H1 (cell line): ENCODE measurements at regions not wholly inside any gene's neighbourhood (a gene's known extent, or its start where the extent isn't known, plus 50 kb on each side); places are given as distances from the start of the nearest gene placed in this dataset.

Experiments
- CTCF ChIA-PET: fragments of 300-600 bp; sonication (Branson Sonifier 250); formaldehyde crosslinking; loops from one replicate; lab custom pipeline; 2021; ENCODE audit not compliant: partially characterized antibody; lab: Charles Lee
- POLR2A ChIA-PET: fragments of 300-600 bp; sonication (Branson Sonifier 250); formaldehyde crosslinking; loops from one replicate; lab custom pipeline; 2021; ENCODE audit warnings: inconsistent platforms; ENCODE audit not compliant: partially characterized antibody; lab: Charles Lee
- DNase-seq, 2 experiments: peaks; one replicate each; pipeline versions ENCODE4 v3.0.0 to v3.0.0-alpha.2; 2010 to 2022; ENCODE audit warnings: low spot score in 2 of 2, low read depth in 1 of 2, mixed read lengths in 1 of 2
- FAIRE-seq: peaks from 2 replicates; lab custom pipeline; 2011; peaks lifted over from hg19 to GRCh38; lab: Jason Lieb, UNC
- H2AFZ ChIP-seq: 2 replicates; pipeline ENCODE4 v1.8.1; 2012; ENCODE audit warnings: low read length, inconsistent platforms
- H2AK5ac ChIP-seq: 2 replicates; pipeline ENCODE4 v1.6.1; 2013; ENCODE audit warnings: low read depth, low read length
- H2BK120ac ChIP-seq: replicated peaks from 2 replicates; pipeline ENCODE3; 2013; ENCODE audit warnings: low read depth, low read length, inconsistent platforms
- H2BK12ac ChIP-seq: 2 replicates; pipeline ENCODE4 v1.6.1; 2013; ENCODE audit warnings: low read depth, low read length
- H2BK15ac ChIP-seq: 2 replicates; pipeline ENCODE4 v1.6.1; 2013; ENCODE audit warnings: low read length
- H2BK20ac ChIP-seq: 2 replicates; pipeline ENCODE4 v1.6.1; 2013; ENCODE audit warnings: low read length
- H2BK5ac ChIP-seq: 2 replicates; pipeline ENCODE4 v1.6.1; 2013; ENCODE audit warnings: low read depth, low read length
- H3K14ac ChIP-seq: 2 replicates; pipeline ENCODE4 v1.6.1; 2013; ENCODE audit warnings: inconsistent platforms; ENCODE audit not compliant: insufficient read length
- H3K18ac ChIP-seq: 2 replicates; pipeline ENCODE4 v1.6.1; 2013; ENCODE audit warnings: low read length; ENCODE audit errors: extremely low read depth
- H3K23ac ChIP-seq: 2 replicates; pipeline ENCODE4 v1.6.1; 2013; ENCODE audit warnings: inconsistent platforms; ENCODE audit not compliant: insufficient read length
- H3K23me2 ChIP-seq: 2 replicates; pipeline ENCODE4 v1.6.1; 2013; ENCODE audit warnings: low read depth, low read length
- H3K27ac ChIP-seq: 2 replicates; pipeline ENCODE4 v1.6.1; 2011; ENCODE audit warnings: low read depth, low read length, inconsistent platforms
- H3K27me3 ChIP-seq, 4 experiments: replicated peaks in 1 of 4; 1 replicate in 1 of 4; 2 replicates in 3 of 4; pipeline versions ENCODE4 v1.6.1 to v1.8.1; 2011 to 2013; ENCODE audit warnings: low read length in 3 of 4, mild to moderate bottlenecking in 3 of 4, inconsistent platforms in 2 of 4, mixed read lengths in 2 of 4, moderate library complexity in 1 of 4; ENCODE audit not compliant: control insufficient read depth in 3 of 4, insufficient read depth in 3 of 4; ENCODE audit errors: extremely low read depth in 1 of 4
- H3K36me3 ChIP-seq, 4 experiments: 2 replicates each; pipeline versions ENCODE4 v1.6.1 to v1.8.1; 2011 to 2013; ENCODE audit warnings: mild to moderate bottlenecking in 4 of 4, low read length in 3 of 4, moderate library complexity in 2 of 4, control low read depth in 1 of 4, inconsistent platforms in 1 of 4; ENCODE audit not compliant: insufficient read depth in 4 of 4, control insufficient read depth in 2 of 4
- H3K4ac ChIP-seq: replicated peaks from 2 replicates; pipeline ENCODE3; 2013; ENCODE audit warnings: low read length, low read depth, mixed read lengths, inconsistent platforms; ENCODE audit not compliant: insufficient read length
- H3K4me1 ChIP-seq, 4 experiments: replicated peaks in 1 of 4; 1 replicate in 1 of 4; 2 replicates in 3 of 4; pipeline versions ENCODE4 v1.6.1 to v1.8.1; 2011 to 2013; ENCODE audit warnings: low read length in 3 of 4, inconsistent platforms in 2 of 4, mixed read lengths in 1 of 4; ENCODE audit not compliant: insufficient read depth in 4 of 4, control insufficient read depth in 3 of 4
- H3K4me2 ChIP-seq, 2 experiments: 2 replicates each; pipeline versions ENCODE4 v1.6.1 to v1.8.1; 2011 to 2013; ENCODE audit warnings: low read depth in 2 of 2, low read length in 2 of 2, control low read depth in 1 of 2, inconsistent platforms in 1 of 2, mild to moderate bottlenecking in 1 of 2; ENCODE audit not compliant: insufficient read depth in 1 of 2
- H3K4me3 ChIP-seq, 4 experiments: fragments of 200-600, 300-600 bp in 1 of 4; sonication (generic), shearing (Covaris generic), sonication (Bioruptor Twin) in 1 of 4; 2 replicates each; pipeline versions ENCODE4 v1.5.1 to v1.8.1; 2011 to 2016; ENCODE audit warnings: low read length in 4 of 4, low read depth in 3 of 4, control low read depth in 2 of 4, inconsistent platforms in 2 of 4, mild to moderate bottlenecking in 2 of 4, mixed read lengths in 1 of 4, moderate library complexity in 1 of 4; ENCODE audit not compliant: insufficient read depth in 2 of 4; ENCODE audit errors: extremely low read depth in 1 of 4
- H3K56ac ChIP-seq: replicated peaks from 2 replicates; pipeline ENCODE3; 2013; ENCODE audit warnings: low read depth, mild to moderate bottlenecking, mixed read lengths, low read length, inconsistent platforms; ENCODE audit not compliant: insufficient read length
- H3K79me1 ChIP-seq: 2 replicates; pipeline ENCODE4 v1.6.1; 2013; ENCODE audit warnings: low read depth, low read length, control low read depth
- H3K79me2 ChIP-seq, 2 experiments: 2 replicates each; pipeline versions ENCODE4 v1.6.1 to v1.8.1; 2012 to 2013; ENCODE audit warnings: low read length in 2 of 2, mild to moderate bottlenecking in 2 of 2, inconsistent platforms in 1 of 2; ENCODE audit not compliant: insufficient read depth in 2 of 2, control insufficient read depth in 1 of 2
- H3K9ac ChIP-seq, 4 experiments: replicated peaks in 1 of 4; 1 replicate in 1 of 4; 2 replicates in 3 of 4; pipeline versions ENCODE4 v1.6.1 to v1.8.1; 2011 to 2013; ENCODE audit warnings: low read depth in 3 of 4, low read length in 3 of 4, control low read depth in 2 of 4, mild to moderate bottlenecking in 2 of 4, moderate library complexity in 2 of 4, inconsistent platforms in 1 of 4; ENCODE audit errors: extremely low read depth in 1 of 4
- H3K9me3 ChIP-seq, 2 experiments: 2 replicates each; pipeline versions ENCODE4 v1.6.1 to v1.8.1; 2012 to 2013; ENCODE audit warnings: mild to moderate bottlenecking in 2 of 2, moderate library complexity in 2 of 2, control low read depth in 1 of 2, inconsistent platforms in 1 of 2, low read depth in 1 of 2, low read length in 1 of 2, mixed read lengths in 1 of 2; ENCODE audit not compliant: insufficient read depth in 2 of 2
- H4K20me1 ChIP-seq, 2 experiments: replicated peaks in 1 of 2; 2 replicates each; pipeline versions ENCODE3 to v1.8.1; 2011 to 2013; ENCODE audit warnings: inconsistent platforms in 2 of 2, low read length in 2 of 2, mild to moderate bottlenecking in 1 of 2; ENCODE audit not compliant: insufficient read depth in 2 of 2, control insufficient read depth in 1 of 2
- H4K5ac ChIP-seq: 2 replicates; pipeline ENCODE4 v1.6.1; 2013; ENCODE audit warnings: low read length, low read depth, mixed read lengths, inconsistent platforms; ENCODE audit not compliant: insufficient read length
- H4K8ac ChIP-seq: 2 replicates; pipeline ENCODE4 v1.8.0; 2013; ENCODE audit warnings: mild to moderate bottlenecking, moderate library complexity, low read length, inconsistent platforms; ENCODE audit not compliant: insufficient read depth; ENCODE audit errors: extremely low read depth
- H4K91ac ChIP-seq: replicated peaks from 2 replicates; pipeline ENCODE3; 2013; ENCODE audit warnings: low read length, mixed read lengths, inconsistent platforms; ENCODE audit not compliant: insufficient read length
- RAD21 ChIP-seq, 2 experiments: IDR thresholded peaks in 1 of 2; conservative IDR thresholded peaks in 1 of 2; 2 replicates each; pipeline ENCODE4 v1.6.1; 2011; ENCODE audit warnings: low read depth in 2 of 2, low read length in 2 of 2, improper control_type of control experiment in 1 of 2, inconsistent platforms in 1 of 2, mild to moderate bottlenecking in 1 of 2, moderate library complexity in 1 of 2
- RBBP5 ChIP-seq: IDR thresholded peaks from 2 replicates; pipeline ENCODE4 v1.7.1; 2012; ENCODE audit warnings: low read depth, mild to moderate bottlenecking, inconsistent platforms, low read length, moderate library complexity, borderline replicate concordance
- SRF ChIP-seq: IDR thresholded peaks from 2 replicates; pipeline ENCODE4 v1.6.1; 2011; ENCODE audit warnings: mild to moderate bottlenecking, low read depth, low read length, moderate library complexity

DNA sequence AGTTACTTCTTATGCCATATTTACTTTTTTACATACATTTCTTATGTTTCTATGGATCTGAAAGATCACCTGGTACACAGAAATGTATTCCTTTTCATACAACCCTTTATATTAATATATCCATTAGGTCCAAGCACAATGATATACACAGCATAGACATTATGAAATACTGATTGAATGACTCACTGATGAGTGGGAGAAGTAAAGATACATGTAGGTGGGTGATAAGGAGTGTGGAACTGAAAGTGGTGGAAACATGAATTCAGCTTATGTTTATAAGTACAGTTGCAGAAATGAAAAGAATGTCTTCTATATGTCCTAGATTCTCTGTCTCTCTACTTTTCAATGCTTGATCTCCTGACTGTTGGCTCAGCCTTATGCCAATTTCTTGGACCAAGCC lies 87.9 kb downstream of the YIPF7 start:
- H3K79me2 ChIP-seq, result no peaks in the 10 kb centered on the region
- H3K27ac ChIP-seq, result no peak overlapping the region
- DNase-seq, result no peak
- H3K56ac ChIP-seq, result no peak overlapping the region
- H3K4me2 ChIP-seq, result no peak overlapping the region
- H3K23me2 ChIP-seq, result no peaks in the 10 kb centered on the region
- no peaks in the 10 kb centered on the region for H3K9me3 ChIP-seq
- no peak overlapping the region for H4K5ac ChIP-seq
- H2BK120ac ChIP-seq, result no peak overlapping the region
- no peak overlapping the region for H3K14ac ChIP-seq
- ChIA-PET CTCF (no interaction called here), POLR2A (no interaction called here)
- no peaks in the 10 kb centered on the region for H3K4me1 ChIP-seq
- FAIRE-seq, result no peak
- H2BK20ac ChIP-seq, result no peak overlapping the region
- H3K9ac ChIP-seq, result no peak overlapping the region
- no peaks in the 10 kb centered on the region for H3K27me3 ChIP-seq
- H4K8ac ChIP-seq, result no peak overlapping the region
- H4K20me1 ChIP-seq, result no peaks in the 10 kb centered on the region
- no peak overlapping the region for H3K18ac ChIP-seq
- H3K4me3 ChIP-seq, result no peak overlapping the region
- no peak overlapping the region for H4K91ac ChIP-seq
- H3K4ac ChIP-seq, result no peak overlapping the region
- H3K36me3 ChIP-seq, result no peaks in the 10 kb centered on the region
- no peak overlapping the region for H2AK5ac ChIP-seq
- no peak overlapping the region for H2BK15ac ChIP-seq
- H2BK5ac ChIP-seq, result no peak overlapping the region
- H2AFZ ChIP-seq, result no peak overlapping the region
- no peaks in the 10 kb centered on the region for H3K79me1 ChIP-seq
- no peak overlapping the region for H3K23ac ChIP-seq
- no peak overlapping the region for H2BK12ac ChIP-seq
- no peak for TF ChIP-seq RBBP5
- no peak for TF ChIP-seq SRF
- no peak for TF ChIP-seq RAD21 (IDR thresholded peaks at IDR 0.05 in 1 of 2, conservative IDR thresholded peaks at IDR 0.05 in 1 of 2; ENCODE audit: low read depth in 2 of 2, low read length in 2 of 2)
